K562 (cell line): ENCODE measurements at regions not wholly inside any gene's neighbourhood (a gene's known extent, or its start where the extent isn't known, plus 50 kb on each side); places are given as distances from the start of the nearest gene placed in this dataset.

Source experiments
- ELF2 ChIP-seq: fragments of 250-450 bp; sonication (Bioruptor Pico); IDR thresholded peaks from 2 replicates; pipeline ENCODE4 v1.5.0; 2021; ENCODE audit warnings: mild to moderate bottlenecking
- ID3 ChIP-seq, 2 experiments: fragments of 250-450 bp in 1 of 2; fragments of 450-650 bp in 1 of 2; sonication (Bioruptor Pico) in 1 of 2; IDR thresholded peaks; 2 replicates each; pipeline versions ENCODE4 v1.6.1 to v1.8.0; 2016 to 2021; ENCODE audit warnings: mild to moderate bottlenecking in 2 of 2, moderate library complexity in 2 of 2, missing compliant biosample characterization in 1 of 2, missing genetic modification characterization in 1 of 2
- PTTG1 ChIP-seq: fragments of 450-650 bp; IDR thresholded peaks from 2 replicates; pipeline ENCODE4 v1.6.1; 2016; ENCODE audit warnings: low read depth, mild to moderate bottlenecking, missing genetic modification characterization, missing compliant biosample characterization

GRCh38 chr2:887639-888038 lies 63.0 kb upstream of the SNTG2 start:
- TF ChIP-seq ID3 (CRISPR knock-in tag; IDR thresholded peaks at IDR 0.05) = no peak
- TF ChIP-seq ID3 (tag; IDR thresholded peaks at IDR 0.05) = no peak
- no peak for TF ChIP-seq ELF2 (CRISPR knock-in tag)
- no peak for TF ChIP-seq PTTG1 (tag)
